HG02678 (cell line): ENCODE measurements at regions not wholly inside any gene's neighbourhood (a gene's known extent, or its start where the extent isn't known, plus 50 kb on each side); places are given as distances from the start of the nearest gene placed in this dataset.

Experiments
- ATAC-seq: cut with Tn5 transposase; IDR thresholded peaks from one replicate; pipeline ENCODE4 v1.9.1; 2021; ENCODE audit warnings: mild to moderate bottlenecking, moderate library complexity; ENCODE audit not compliant: unreplicated experiment

DNA sequence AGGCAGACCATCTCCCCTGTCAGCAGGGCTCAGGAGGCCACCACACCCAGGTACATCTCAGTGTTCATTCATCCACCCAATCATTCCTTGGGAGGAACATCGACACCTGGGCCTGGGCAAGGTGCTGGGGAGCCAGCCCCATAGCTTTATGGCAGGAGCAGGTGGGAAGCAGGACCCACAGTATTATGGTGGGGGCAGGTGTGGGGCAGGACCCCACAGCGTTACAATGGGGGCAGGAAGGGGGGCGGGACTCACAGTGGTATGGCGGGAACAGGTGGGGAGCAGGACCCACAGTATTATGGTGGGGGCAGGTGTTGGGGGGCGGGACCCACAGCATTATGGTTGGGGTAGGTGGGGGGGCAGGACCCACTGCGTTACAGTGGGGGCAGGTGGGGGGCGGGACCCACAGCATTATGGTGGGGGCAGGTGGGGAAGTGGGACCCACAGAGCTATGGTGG, 128.9 kb upstream of the HS6ST1 start:
- no peak for ATAC-seq

- ATAC-seq, result no peak
Measured at GRCh38 chr2:128448331-128449225, 129.9 kb upstream of the HS6ST1 start.

GRCh38 chr2:128449226-128450061, 130.8 kb upstream of the HS6ST1 start:
- no peak for ATAC-seq

GRCh38 chr2:128450211-128451024, 131.8 kb upstream of the HS6ST1 start:
- no peak for ATAC-seq

GRCh38 chr2:128451084-128452023, 132.7 kb upstream of the HS6ST1 start:
- ATAC-seq, result no peak

DNA sequence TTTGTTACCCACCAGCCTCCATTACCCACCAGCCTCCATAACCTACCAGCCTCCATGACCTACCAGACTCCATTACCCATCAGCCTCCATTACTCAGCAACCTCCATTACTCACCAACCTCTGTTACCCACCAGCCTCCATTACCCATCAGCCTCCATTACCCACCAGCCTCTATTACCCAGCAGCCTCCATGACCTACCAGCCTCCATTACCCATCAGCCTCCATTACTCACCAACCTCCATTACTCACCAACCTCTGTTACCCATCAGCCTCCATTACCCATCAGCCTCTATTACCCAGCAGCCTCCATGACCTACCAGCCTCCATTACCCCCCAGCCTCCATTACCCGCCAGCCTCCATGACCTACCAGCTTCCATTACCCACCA, 133.3 kb upstream of the HS6ST1 start:
- no peak for ATAC-seq

DNA sequence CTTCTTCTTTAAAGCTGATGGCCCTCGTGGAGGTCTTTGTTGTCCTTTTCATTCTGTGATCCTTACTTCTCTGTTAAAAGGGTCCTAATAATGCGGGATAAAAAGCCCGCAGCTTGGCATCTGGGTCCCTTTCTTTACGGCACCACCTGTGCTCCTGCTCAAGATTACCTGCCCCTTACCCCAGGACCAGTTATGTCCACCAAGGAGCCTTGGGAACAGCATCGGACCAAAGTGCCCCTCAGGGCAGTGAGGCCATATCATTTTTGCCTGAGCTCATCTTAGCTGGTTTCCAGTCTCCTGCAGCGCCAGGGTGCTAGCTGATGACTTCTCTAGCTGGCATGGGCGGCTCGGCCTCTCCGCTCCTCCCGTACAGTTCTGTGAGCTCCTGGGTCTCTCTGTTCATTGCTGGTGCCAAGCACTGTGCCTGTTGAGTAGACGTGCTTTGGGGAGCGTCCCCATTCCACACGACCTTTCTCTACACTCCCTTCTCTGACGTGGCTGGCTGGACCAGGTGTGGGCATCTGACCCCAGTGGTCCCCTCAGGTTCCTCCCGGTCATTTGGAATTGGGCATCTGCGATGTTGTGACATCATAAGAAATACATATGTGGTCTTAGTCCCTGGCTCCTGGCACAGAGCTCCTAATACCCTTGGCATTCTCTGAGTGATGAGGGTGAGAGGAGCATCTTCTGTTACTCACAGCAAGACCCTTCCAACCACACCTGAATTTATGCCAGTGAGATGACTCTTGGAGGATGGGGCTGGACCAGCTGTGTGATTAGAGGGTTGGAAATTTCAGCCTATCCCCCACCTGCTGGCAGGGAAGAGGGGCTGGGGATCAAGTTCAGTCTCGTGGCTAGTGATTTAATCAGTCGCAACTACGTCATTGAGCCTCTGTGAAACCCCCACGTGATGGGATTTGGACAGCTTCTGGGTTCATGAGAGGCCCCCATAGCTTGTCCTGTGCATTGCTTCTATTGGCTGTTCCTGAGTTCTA, 134.2 kb upstream of the HS6ST1 start:
- ATAC-seq, result no peak

GRCh38 chr2:128454980-128455720, 136.5 kb upstream of the HS6ST1 start:
- ATAC-seq, result no peak

GRCh38 chr2:128455721-128456050, 137.0 kb upstream of the HS6ST1 start:
- ATAC-seq, result no peak

DNA sequence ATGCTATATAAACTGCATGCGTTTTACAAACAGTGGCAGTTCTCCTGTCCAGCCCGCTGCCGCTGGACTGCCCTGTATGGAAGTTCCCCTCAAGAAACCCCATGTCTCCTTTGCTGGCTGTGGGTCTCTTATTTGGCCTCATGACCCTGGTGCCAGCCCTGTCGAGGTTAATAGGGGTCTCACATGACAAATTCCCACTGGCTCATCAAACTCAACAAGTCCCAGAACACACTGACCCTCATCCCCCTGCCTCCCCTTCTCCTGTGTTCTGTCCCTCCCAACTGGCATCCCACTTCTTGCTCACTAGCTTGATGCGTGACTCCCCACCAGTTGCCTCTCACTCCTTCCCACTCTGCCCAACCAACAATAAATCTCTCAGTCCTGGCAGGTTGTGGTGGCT, 137.6 kb upstream of the HS6ST1 start:
- no peak for ATAC-seq

DNA sequence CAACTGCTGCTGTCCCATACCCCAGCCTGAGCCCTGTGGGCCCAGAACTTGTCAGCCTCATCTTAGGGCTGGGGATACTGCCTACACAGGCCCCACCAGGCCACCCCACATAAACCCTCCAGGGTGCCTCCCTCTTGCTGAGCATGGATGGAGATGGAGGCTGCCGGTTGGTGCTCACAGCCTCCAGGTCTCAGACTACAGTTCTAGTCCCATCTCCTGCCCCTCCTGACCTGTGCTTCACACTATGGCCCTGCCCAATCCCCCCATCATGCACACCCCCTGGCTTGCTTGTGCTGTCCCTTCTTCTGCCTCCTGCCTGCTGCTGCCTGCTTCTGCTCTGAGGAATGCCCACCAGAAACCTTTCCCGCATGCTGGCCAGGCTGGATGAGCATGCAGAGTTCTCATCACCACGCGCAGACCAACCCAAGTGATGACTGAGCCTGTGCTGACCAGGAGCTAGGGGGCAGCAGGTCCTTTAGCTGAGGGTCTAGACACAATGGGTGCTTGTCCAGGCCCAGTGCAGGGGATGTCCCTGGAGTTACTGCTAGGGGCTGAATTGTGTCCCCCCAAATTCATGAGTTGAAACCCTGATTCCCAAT, 138.4 kb upstream of the HS6ST1 start:
- ATAC-seq, result no peak

DNA sequence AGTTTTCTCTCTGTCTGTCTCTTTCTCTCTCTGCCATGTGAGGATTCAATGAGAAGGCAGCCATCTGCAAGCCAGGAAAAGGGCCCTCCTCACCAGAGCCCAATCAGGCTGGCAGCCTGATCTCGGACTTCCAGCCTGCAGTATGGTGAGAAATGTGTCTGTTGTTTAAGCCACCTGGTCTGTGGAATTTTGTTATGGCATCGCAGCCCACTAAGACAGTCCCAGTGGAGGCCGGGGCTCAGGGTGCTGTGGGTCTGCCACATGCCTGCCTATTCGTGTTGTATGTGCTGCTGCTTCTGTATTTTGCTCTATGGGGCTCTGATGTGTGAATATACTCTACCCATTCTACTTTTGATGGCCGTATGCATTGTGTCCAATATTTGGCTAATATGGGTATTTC, 139.0 kb upstream of the HS6ST1 start:
- ATAC-seq, result no peak

DNA sequence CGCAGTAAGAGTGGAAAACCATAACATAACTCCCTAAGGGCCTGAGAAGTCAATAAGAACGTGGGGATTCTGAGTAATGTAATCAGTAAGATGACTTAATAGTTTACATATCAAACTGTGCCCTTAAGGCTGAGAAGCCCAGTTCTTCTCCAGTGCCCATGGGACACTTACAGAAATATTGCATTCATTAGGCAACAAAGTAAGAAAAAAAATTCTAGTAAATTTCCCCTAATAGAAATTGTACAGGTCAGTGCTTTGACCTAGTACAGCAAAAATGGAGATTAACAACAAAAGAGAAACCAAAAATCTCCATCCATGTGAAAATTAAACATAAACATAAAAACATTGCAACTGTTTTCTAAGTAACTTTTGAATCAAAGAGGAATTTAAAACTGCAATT, 139.8 kb upstream of the HS6ST1 start:
- no peak for ATAC-seq

GRCh38 chr2:128464456-128464855, 145.8 kb upstream of the HS6ST1 start:
- ATAC-seq, result no peak

- ATAC-seq, result no peak
Measured at GRCh38 chr2:128465246-128466170, 146.8 kb upstream of the HS6ST1 start.

DNA sequence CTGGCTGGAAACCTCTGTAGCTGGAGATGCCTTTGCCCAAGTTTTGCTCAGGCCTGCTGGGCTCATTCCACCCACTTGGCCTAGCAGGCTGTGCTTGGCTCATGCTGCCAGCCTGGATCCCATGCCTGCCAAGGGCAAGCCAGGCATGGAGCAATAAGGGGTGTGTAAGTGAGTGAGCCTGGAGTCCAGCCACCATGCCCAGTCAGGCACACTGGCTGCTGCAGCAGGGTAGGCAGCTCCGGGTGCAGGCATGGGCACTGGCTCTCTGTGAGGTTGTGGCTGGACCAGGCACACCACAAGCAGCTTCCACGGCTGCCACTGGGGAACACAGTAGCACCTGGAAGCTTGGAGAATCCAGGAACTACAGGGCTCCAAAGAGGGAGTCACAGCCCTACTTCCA, 147.7 kb upstream of the HS6ST1 start:
- no peak for ATAC-seq

GRCh38 chr2:128466776-128467175, 148.1 kb upstream of the HS6ST1 start:
- ATAC-seq, result no peak
